Hematopoietic multipotent progenitor cell treated with erythropoietin and hydrocortisone succinate and interleukin-3 and kit ligand, for 17 days (in vitro differentiated cells): ENCODE measurements at regions not wholly inside any gene's neighbourhood (a gene's known extent, or its start where the extent isn't known, plus 50 kb on each side); places are given as distances from the start of the nearest gene placed in this dataset.
"Not testable (repeated sequence)": the region's sequence is repeated elsewhere in the genome, so short reads cannot be mapped to it uniquely, and the experiment has no call there.

Experiments
- DNase-seq: peaks from one replicate; pipeline ENCODE4 v3.0.0-alpha.2; 2015; ENCODE audit warnings: low spot score

GRCh38 chr11:98180921-98181320 lies 839.8 kb upstream of the CNTN5 start:
- no peak for DNase-seq

DNA sequence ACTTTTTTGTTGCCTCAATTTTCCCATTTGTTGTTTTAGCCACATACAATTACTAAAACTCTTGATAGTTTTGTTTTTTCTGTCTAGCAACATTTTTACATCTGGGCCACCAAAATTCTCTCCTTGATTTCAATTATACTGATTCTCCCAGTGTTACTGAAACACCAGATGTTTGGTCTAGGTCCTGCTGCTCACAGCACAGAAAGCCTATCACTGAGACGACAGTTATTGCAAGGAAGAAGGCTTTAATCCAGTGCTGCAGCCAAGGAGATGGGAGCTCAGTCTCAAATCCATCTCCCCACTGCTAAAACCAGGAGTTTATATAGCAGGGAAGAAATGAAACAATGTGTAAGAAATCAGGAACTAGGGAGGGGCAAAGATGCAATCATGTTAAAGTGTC lies 837.7 kb upstream of the CNTN5 start:
- DNase-seq, result no peak

DNA sequence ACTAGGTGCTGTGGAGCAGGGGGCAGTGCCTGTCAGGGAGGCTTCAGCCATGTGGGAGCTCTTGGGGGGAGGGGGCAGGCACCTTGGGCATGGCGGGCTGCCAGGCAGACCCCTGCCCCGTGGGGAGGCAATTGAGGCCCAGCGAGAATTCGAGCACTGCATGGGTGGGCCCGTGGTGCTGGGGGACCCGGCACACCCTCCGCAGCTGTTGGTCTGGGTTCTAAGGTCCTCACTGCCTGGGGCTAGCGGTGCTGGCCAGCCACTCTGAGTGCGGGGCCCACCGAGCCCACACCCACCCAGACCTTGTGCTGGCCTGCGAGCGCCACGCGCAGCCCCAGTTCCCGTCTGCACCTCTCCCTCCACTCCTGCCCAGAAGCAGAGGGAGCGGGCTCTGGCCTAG lies 835.5 kb upstream of the CNTN5 start:
- DNase-seq, result no peak

- no peak for DNase-seq
Observed at GRCh38 chr11:98194611-98195010, 826.1 kb upstream of the CNTN5 start.

DNA sequence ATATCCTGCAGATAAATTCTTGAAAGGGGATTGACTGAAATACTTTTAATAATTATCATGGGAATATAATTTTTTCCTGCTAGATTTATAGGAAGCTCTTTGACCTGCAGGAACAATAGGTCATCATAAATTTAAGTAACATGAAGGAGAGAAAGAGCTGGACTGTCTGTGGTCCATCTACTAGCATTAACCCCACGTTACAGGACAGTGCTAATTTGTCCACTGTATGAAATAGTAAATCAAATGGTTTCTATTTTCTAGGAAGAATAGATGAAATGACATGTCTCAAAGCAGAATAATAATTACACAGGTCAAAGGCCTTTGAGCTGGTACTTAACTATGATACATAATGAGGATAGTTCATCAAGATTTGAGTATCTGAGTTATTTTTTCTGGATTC lies 825.4 kb upstream of the CNTN5 start:
- no peak for DNase-seq

GRCh38 chr11:98207086-98207485 lies 813.7 kb upstream of the CNTN5 start:
- no peak for DNase-seq

GRCh38 chr11:98227278-98227677 lies 793.5 kb upstream of the CNTN5 start:
- DNase-seq, result no peak

GRCh38 chr11:98230678-98231077 lies 790.1 kb upstream of the CNTN5 start:
- DNase-seq, result no peak

- DNase-seq, result no peak
Observed at GRCh38 chr11:98234698-98235097, 786.1 kb upstream of the CNTN5 start.

GRCh38 chr11:98243897-98244296 lies 776.9 kb upstream of the CNTN5 start:
- no peak for DNase-seq

- no peak for DNase-seq
Observed at GRCh38 chr11:98260983-98261382, 759.8 kb upstream of the CNTN5 start.

GRCh38 chr11:98277251-98277912 lies 743.4 kb upstream of the CNTN5 start:
- DNase-seq, result no peak

- no peak for DNase-seq
Observed at GRCh38 chr11:98289617-98290263, 731.0 kb upstream of the CNTN5 start.

GRCh38 chr11:98296091-98296880 lies 724.5 kb upstream of the CNTN5 start:
- DNase-seq, result no peak

DNA sequence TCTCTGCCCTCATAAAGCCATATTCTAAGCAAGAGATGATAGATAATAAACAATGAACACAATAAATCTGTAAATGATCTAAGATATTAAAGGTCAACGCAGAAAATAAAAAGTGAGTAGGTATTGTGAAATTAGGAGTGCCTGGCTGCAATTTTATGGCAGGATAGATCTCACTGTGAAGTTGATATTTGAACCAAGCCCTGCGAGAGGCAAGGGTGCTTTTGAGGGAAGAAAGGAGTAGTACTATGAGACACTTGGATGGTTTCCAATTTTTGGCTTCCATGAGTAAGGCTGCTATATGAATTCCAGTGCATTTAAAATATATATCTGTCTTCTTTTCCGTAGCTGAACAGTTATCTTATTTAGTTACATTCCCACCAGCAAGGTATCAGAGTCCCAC lies 720.0 kb upstream of the CNTN5 start:
- DNase-seq, result no peak

GRCh38 chr11:98307827-98308491 lies 712.8 kb upstream of the CNTN5 start:
- DNase-seq, result no peak

DNA sequence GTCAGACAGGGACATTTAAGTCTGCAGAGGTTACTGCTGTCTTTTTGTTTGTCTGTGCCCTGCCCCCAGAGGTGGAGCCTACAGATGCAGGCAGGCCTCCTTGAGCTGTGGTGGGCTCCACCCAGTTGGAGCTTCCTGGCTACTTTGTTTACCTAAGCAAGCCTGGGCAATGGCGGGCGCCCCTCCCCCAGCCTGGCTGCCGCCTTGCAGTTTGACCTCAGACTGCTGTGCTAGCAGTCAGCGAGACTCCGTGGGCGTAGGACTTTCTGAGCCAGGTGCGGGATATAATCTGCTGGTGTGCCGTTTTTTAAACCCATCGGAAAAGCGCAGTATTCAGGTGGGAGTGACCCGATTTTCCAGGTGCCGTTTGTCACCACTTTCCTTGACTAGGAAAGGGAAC lies 690.4 kb upstream of the CNTN5 start:
- not testable (repeated sequence) for DNase-seq

- DNase-seq, result no peak
Observed at GRCh38 chr11:98358551-98358950, 662.2 kb upstream of the CNTN5 start.

DNA sequence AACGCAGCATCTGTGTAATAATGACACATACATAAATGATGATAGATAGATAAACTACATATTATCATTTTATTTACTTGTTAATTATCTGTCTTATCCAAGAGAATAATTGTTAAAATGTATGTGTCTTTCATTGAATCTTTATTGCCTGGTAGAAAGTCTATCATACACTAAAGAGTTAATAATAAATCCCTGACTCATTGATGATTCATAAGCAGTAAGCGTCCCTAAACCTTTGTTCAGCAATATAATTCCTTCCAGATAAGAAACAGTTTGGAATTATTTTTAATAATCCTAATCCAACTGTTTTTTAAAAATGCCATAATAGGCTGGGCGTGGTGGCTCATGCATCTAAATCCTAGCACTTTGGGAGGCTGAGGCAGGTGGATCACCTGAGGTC lies 655.6 kb upstream of the CNTN5 start:
- no peak for DNase-seq

GRCh38 chr11:98365941-98366340 lies 654.8 kb upstream of the CNTN5 start:
- no peak for DNase-seq

DNA sequence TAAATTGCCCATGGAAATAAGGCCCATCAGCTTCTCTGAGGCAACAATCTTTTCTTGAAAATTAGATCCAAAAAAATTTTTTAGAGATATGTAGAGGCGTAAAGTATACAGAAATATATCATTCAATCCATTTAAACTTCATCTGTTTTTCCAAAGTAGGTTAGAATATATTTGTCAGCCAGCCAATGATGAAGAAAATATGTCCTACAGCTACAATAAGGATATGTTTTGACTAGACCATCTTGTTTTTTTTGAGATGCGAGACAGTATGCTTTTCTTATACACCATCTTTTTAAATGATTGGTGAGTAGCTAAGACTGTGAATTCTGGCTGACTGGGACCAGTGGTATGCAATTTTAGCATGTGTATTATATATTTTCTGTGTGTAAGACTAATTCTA lies 630.4 kb upstream of the CNTN5 start:
- DNase-seq, result no peak

GRCh38 chr11:98394500-98394899 lies 626.2 kb upstream of the CNTN5 start:
- not testable (repeated sequence) for DNase-seq

- DNase-seq, result no peak
Observed at GRCh38 chr11:98398508-98398907, 622.2 kb upstream of the CNTN5 start.
